A673 (cell line): ENCODE measurements at regions not wholly inside any gene's neighbourhood (a gene's known extent, or its start where the extent isn't known, plus 50 kb on each side); places are given as distances from the start of the nearest gene placed in this dataset.

Source experiments
- BruUV-seq: library from RNA; stranded (reverse); fragments of 400-500 nt; replicated peaks from 2 replicates; lab custom pipeline; 2021; lab: Mats Ljungman, UMichigan
- CTCF ChIA-PET: fragments of 300-600 bp; sonication (Branson Sonifier 250); formaldehyde crosslinking; loops from one replicate; lab custom pipeline; 2022; ENCODE audit warnings: antibody characterized with exemption; lab: Charles Lee
- POLR2A ChIA-PET: fragments of 300-600 bp; sonication (Branson Sonifier 250); formaldehyde crosslinking; loops from one replicate; lab custom pipeline; 2022; ENCODE audit warnings: antibody characterized with exemption; ENCODE audit not compliant: low non-redundant PET; lab: Charles Lee
- DNase-seq: peaks from one replicate; pipeline ENCODE4 v3.0.0-alpha.2; 2015; ENCODE audit warnings: low spot score
- H3K27ac ChIP-seq: fragments of 200-600 bp; sonication (generic); 2 replicates; pipeline ENCODE4 v1.5.1; 2016; ENCODE audit warnings: mixed run types, low read depth, mild to moderate bottlenecking, mixed read lengths, antibody characterized with exemption, low read length; ENCODE audit not compliant: poor library complexity, severe bottlenecking
- H3K27me3 ChIP-seq: fragments of 200-600 bp; sonication (generic); replicated peaks from 2 replicates; pipeline ENCODE4 v1.6.1; 2017; ENCODE audit warnings: mixed run types, low read depth, mild to moderate bottlenecking, mixed read lengths, antibody characterized with exemption, low read length; ENCODE audit not compliant: insufficient read depth, poor library complexity
- H3K36me3 ChIP-seq: fragments of 200-600 bp; sonication (generic); 2 replicates; pipeline ENCODE4 v1.6.1; 2016; ENCODE audit warnings: mixed run types, mild to moderate bottlenecking, mixed read lengths, antibody characterized with exemption, low read length; ENCODE audit not compliant: insufficient read depth, poor library complexity, severe bottlenecking
- H3K4me1 ChIP-seq: fragments of 200-600 bp; sonication (generic); 2 replicates; pipeline ENCODE4 v1.6.1; 2017; ENCODE audit warnings: mixed run types, mild to moderate bottlenecking, mixed read lengths, antibody characterized with exemption, low read length; ENCODE audit not compliant: insufficient read depth, poor library complexity, severe bottlenecking
- H3K4me3 ChIP-seq: fragments of 200-600 bp; sonication (generic); 2 replicates; pipeline ENCODE4 v1.5.1; 2016; ENCODE audit warnings: low read depth, mixed run types, mild to moderate bottlenecking, mixed read lengths, low read length; ENCODE audit not compliant: poor library complexity, severe bottlenecking
- H3K9me3 ChIP-seq: fragments of 200-600 bp; sonication (generic); 2 replicates; pipeline ENCODE4 v1.6.1; 2016; ENCODE audit warnings: mixed run types, low read depth, mild to moderate bottlenecking, mixed read lengths, antibody characterized with exemption, low read length; ENCODE audit not compliant: poor library complexity, severe bottlenecking
- EZH2 ChIP-seq: fragments of 200-600 bp; sonication (generic); IDR thresholded peaks from 2 replicates; pipeline ENCODE4 v1.6.1; 2017; ENCODE audit warnings: borderline replicate concordance, low read depth, mild to moderate bottlenecking, mixed read lengths, antibody characterized with exemption, low read length; ENCODE audit not compliant: poor library complexity, severe bottlenecking
- intact Hi-C: fragments of 100-400 bp; cut with micrococcal nuclease; formaldehyde crosslinking; loops from one replicate; pipeline ENCODE4 v1.10.0; 2022; ENCODE audit not compliant: unreplicated experiment
- TF ChIP-seq, protein P1 (sequence below): fragments of 300-800, 200-600 bp; sonication (generic); conservative IDR thresholded peaks from 2 replicates; pipeline ENCODE4 v1.5.1; 2017; ENCODE audit warnings: low read depth, mild to moderate bottlenecking, antibody characterized with exemption, low read length, moderate library complexity, mixed read lengths

DNA sequence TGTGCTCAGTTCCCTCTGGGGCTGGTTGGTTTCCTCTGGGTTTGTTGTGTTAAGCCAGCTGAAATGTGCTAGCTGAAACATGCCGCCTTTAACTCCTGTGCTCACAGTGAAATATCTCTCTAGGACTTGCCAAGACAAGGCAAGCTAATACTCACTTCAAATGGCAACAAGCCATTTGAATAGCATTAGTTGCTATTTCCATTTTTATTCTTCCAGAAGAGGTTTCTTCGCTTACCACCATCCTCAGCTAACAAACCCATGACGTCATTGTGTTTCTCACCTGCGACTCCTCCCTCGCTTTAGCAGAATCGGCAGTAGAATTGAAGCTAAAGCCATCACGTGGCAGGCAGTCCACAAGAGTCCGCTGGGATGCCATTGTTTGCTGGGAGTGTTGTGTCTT lies 61.3 kb downstream of the ZNF22 start:
- TF ChIP-seq EZH2: no peak
- TF ChIP-seq, protein P1, sequence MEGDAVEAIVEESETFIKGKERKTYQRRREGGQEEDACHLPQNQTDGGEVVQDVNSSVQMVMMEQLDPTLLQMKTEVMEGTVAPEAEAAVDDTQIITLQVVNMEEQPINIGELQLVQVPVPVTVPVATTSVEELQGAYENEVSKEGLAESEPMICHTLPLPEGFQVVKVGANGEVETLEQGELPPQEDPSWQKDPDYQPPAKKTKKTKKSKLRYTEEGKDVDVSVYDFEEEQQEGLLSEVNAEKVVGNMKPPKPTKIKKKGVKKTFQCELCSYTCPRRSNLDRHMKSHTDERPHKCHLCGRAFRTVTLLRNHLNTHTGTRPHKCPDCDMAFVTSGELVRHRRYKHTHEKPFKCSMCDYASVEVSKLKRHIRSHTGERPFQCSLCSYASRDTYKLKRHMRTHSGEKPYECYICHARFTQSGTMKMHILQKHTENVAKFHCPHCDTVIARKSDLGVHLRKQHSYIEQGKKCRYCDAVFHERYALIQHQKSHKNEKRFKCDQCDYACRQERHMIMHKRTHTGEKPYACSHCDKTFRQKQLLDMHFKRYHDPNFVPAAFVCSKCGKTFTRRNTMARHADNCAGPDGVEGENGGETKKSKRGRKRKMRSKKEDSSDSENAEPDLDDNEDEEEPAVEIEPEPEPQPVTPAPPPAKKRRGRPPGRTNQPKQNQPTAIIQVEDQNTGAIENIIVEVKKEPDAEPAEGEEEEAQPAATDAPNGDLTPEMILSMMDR: no peak
- POLR2A ChIA-PET: no interaction called here

DNA sequence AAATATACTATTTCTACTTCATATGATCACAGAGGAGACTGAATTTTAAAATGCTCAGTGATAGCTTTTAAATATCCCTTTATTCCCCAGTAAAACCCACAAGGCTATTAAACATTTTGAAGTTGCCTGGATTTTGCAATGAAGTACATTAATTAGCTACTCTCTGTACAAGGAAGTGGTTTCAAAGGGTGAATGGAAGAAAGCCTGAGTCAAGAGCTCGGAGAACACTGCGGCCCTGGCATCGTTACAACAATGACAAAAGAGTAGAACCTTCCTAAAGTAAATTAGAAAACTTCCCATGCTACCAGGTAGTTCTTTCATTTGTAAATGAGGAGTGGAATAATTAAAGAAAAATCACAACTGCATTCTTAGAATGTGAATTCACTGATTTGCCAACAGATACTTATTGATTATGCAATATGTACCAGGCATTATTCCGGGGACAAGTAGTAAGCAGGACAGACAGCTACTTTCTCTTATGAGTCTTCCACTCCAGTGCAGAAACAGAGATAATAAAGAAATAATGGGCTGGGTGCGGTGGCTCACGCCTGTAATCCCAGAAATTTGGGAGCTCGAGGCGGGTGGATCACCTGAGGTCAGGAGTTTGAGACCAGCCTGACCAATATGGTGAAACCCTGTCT lies 63.0 kb downstream of the ZNF22 start:
- TF ChIP-seq EZH2: no peak
- TF ChIP-seq, protein P1: no peak
- POLR2A ChIA-PET: no interaction called here

More for the DNA sequence above, 61.3 kb downstream of the ZNF22 start:
- CTCF ChIA-PET: no interaction called here
- no peak overlapping the region for H3K4me3 ChIP-seq
- no peak overlapping the region for H3K27ac ChIP-seq
- no peaks in the 10 kb centered on the region for H3K4me1 ChIP-seq
- intact Hi-C loops: no loop called here
- no TSS peak for BruUV-seq
- H3K36me3 ChIP-seq: no peaks in the 10 kb centered on the region
- no peaks in the 10 kb centered on the region for H3K9me3 ChIP-seq
- no peaks in the 10 kb centered on the region for H3K27me3 ChIP-seq
- no peak for DNase-seq

DNA sequence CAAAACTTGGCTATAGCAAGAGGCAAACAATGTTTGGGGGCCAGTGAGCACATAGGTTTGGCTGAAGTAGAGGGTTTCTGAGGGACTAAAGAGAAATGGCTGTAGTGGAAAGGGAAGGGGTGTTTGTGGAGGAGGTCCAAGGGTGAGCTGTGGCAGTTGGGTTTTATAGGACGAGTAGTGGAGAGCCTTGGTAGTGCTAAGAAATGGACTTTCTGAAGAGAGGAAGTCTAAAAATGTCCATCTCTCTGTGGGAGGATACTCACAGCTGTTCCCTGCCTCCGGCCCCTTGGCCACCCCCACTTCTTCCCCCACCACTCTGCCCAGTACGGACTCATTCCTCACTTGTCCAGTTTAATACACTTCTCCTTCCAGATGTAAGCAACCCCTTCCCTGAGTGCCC lies 64.3 kb downstream of the ZNF22 start:
- no TSS peak for BruUV-seq
- no peaks in the 10 kb centered on the region for H3K4me1 ChIP-seq
- ChIA-PET CTCF (no interaction called here), POLR2A (no interaction called here)
- no peaks in the 10 kb centered on the region for H3K9me3 ChIP-seq
- intact Hi-C loops: no loop called here
- DNase-seq: no peak
- TF ChIP-seq EZH2: no peak
- TF ChIP-seq, protein P1: no peak
- H3K36me3 ChIP-seq: no peaks in the 10 kb centered on the region
- H3K27ac ChIP-seq: no peak overlapping the region
- no peaks in the 10 kb centered on the region for H3K27me3 ChIP-seq
- no peak overlapping the region for H3K4me3 ChIP-seq

More for the DNA sequence above, 63.0 kb downstream of the ZNF22 start:
- no peak overlapping the region for H3K4me3 ChIP-seq
- H3K36me3 ChIP-seq: no peaks in the 10 kb centered on the region
- no TSS peak for BruUV-seq
- H3K9me3 ChIP-seq: no peaks in the 10 kb centered on the region
- no peaks in the 10 kb centered on the region for H3K27me3 ChIP-seq
- DNase-seq: no peak
- CTCF ChIA-PET: no interaction called here
- no peak overlapping the region for H3K27ac ChIP-seq
- H3K4me1 ChIP-seq: no peaks in the 10 kb centered on the region
- intact Hi-C loops: no loop called here
